ENCODE measurements at regions not wholly inside any gene's neighbourhood (a gene's known extent, or its start where the extent isn't known, plus 50 kb on each side); places are given as distances from the start of the nearest gene placed in this dataset.

DNA sequence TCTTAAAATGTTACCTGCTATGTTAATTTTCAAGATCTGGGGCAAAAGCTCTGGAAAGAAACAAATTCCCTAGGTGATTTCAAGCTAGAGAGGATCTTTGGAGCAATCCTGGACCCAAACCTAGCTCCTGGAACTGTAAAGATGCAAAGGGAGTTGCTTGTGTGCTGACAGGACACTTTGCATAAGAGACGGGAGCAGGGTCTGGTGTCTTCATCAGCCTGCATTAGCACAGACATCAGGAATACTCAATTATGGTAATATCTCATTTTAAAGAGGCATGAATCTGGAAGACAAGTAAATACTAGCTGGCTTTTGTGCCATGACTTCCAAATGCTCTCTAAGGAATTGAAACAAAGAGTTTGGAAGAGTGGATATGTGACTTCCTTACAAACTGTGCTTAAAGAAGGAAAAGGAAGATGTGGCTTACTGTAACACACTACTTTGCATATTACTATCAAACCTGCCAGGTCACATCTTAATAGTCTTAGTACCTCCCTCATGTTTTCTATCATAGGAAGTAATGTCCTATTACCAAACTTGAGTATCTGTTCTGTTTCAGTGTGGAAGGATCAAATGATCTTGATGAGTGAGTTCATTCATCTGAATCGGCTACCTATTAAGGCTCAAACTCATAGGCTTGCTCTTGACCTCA lies 193.4 kb downstream of the ALDH8A1 start:
- Histone ChIP-seq H3K4me2 (ENCODE audit: insufficient read depth in 1 of 2, low read depth in 2 of 2, low read length in 2 of 2) (no peak overlapping the region), H4K20me1 (replicated peaks in 1 of 2; ENCODE audit: control insufficient read depth in 1 of 2, insufficient read depth in 2 of 2, low read length in 2 of 2) (no peaks in the 10 kb centered on the region), H4K5ac (ENCODE audit: insufficient read length, low read depth, low read length) (no peak overlapping the region), H3K9ac (replicated peaks in 1 of 4; ENCODE audit: extremely low read depth in 1 of 4, low read depth in 3 of 4, low read length in 3 of 4) (no peak overlapping the region), H2BK5ac (ENCODE audit: low read depth, low read length) (no peak overlapping the region), H2AFZ (ENCODE audit: low read length) (peak overlapping the region; percentile 49; the same call in 1 of the 2 replicates), H3K23ac (ENCODE audit: insufficient read length) (no peak overlapping the region), H2BK15ac (ENCODE audit: low read length) (no peak overlapping the region), H2BK20ac (ENCODE audit: low read length) (no peak overlapping the region), H3K27ac (ENCODE audit: low read depth, low read length) (no peak overlapping the region), H3K56ac (replicated peaks; ENCODE audit: insufficient read length, low read depth, low read length) (no peak overlapping the region), H3K4me1 (replicated peaks in 1 of 4; ENCODE audit: control insufficient read depth in 3 of 4, insufficient read depth in 4 of 4, low read length in 3 of 4) (peaks cover 0 to 7% (median 4%) of the 10 kb centered on the region in 4 experiments; a peak in 3 of 7 replicates), H3K18ac (ENCODE audit: extremely low read depth, low read length) (no peak overlapping the region), H3K23me2 (ENCODE audit: low read depth, low read length) (no peaks in the 10 kb centered on the region), H3K27me3 (replicated peaks in 1 of 4; ENCODE audit: control insufficient read depth in 3 of 4, extremely low read depth in 1 of 4, insufficient read depth in 3 of 4, low read length in 3 of 4) (no peaks in the 10 kb centered on the region), H3K79me1 (ENCODE audit: low read depth, low read length) (no peaks in the 10 kb centered on the region), H2AK5ac (ENCODE audit: low read depth, low read length) (no peak overlapping the region), H3K79me2 (ENCODE audit: control insufficient read depth in 1 of 2, insufficient read depth in 2 of 2, low read length in 2 of 2) (no peaks in the 10 kb centered on the region), H3K9me3 (ENCODE audit: insufficient read depth in 2 of 2, low read depth in 1 of 2, low read length in 1 of 2) (no peaks in the 10 kb centered on the region), H2BK120ac (replicated peaks; ENCODE audit: low read depth, low read length) (no peak overlapping the region), H4K8ac (ENCODE audit: extremely low read depth, insufficient read depth, low read length) (no peak overlapping the region), H3K4ac (replicated peaks; ENCODE audit: insufficient read length, low read depth, low read length) (no peak overlapping the region), H4K91ac (replicated peaks; ENCODE audit: insufficient read length, low read length) (no peak overlapping the region), H3K14ac (ENCODE audit: insufficient read length) (no peak overlapping the region), H3K4me3 (ENCODE audit: extremely low read depth in 1 of 4, insufficient read depth in 2 of 4, low read depth in 3 of 4, low read length in 4 of 4) (no peak overlapping the region), H2BK12ac (ENCODE audit: low read depth, low read length) (no peak overlapping the region), H3K36me3 (ENCODE audit: control insufficient read depth in 2 of 4, insufficient read depth in 4 of 4, low read length in 3 of 4) (no peaks in the 10 kb centered on the region)
- DNase-seq (ENCODE audit: low read depth in 1 of 2, low spot score in 2 of 2) (no peak), FAIRE-seq (no peak)
- ChIA-PET CTCF (ENCODE audit: partially characterized antibody) (no interaction called here), POLR2A (ENCODE audit: partially characterized antibody) (no interaction called here)
- 84% methylated on average over 2 of the region's 2 CpGs; no CpG with 5 or more reads in 1 of the 2 experiments for WGBS, 2 experiments (ENCODE audit: extremely low coverage in 1 of 2, insufficient coverage in 1 of 2, insufficient read length in 1 of 2, insufficient replicate concordance in 2 of 2, low coverage in 1 of 2, low lambda C conversion rate in 2 of 2, missing lambda C conversion rate in 1 of 2)
- TF ChIP-seq PHF8 (conservative IDR thresholded peaks at IDR 0.05; ENCODE audit: low read depth, low read length) (no peak), EGR1 (IDR thresholded peaks at IDR 0.05; ENCODE audit: borderline replicate concordance, low read depth, low read length) (no peak), HDAC6 (IDR thresholded peaks at IDR 0.05; ENCODE audit: low read depth, low read length) (no peak), POU5F1 (IDR thresholded peaks at IDR 0.05; ENCODE audit: low read depth, low read length) (no peak), TBP (IDR thresholded peaks at IDR 0.05; ENCODE audit: low read depth, low read length) (no peak), E2F6 (IDR thresholded peaks at IDR 0.05) (no peak), SIX5 (IDR thresholded peaks at IDR 0.05; ENCODE audit: low read depth, low read length) (no peak), ATF2 (IDR thresholded peaks at IDR 0.05; ENCODE audit: low read length) (no peak), SP2 (IDR thresholded peaks at IDR 0.05; ENCODE audit: low read length) (no peak)
